ENCODE measurements at regions not wholly inside any gene's neighbourhood (a gene's known extent, or its start where the extent isn't known, plus 50 kb on each side); places are given as distances from the start of the nearest gene placed in this dataset.

GRCh38 chr3:23086331-23086730, 116.8 kb upstream of the UBE2E2 start:
- no peaks in the 10 kb centered on the region for H3K4me1 ChIP-seq (ENCODE audit: control insufficient read depth in 1 of 2, insufficient read depth in 2 of 2, low read length in 2 of 2)
- no peak for TF ChIP-seq JUND (IDR thresholded peaks at IDR 0.05)
- TF ChIP-seq ZBTB33 (IDR thresholded peaks at IDR 0.05; ENCODE audit: extremely low read depth, insufficient replicate concordance, low read length): no peak
- TF ChIP-seq SP1 (IDR thresholded peaks at IDR 0.05; ENCODE audit: low read depth): no peak
- TF ChIP-seq REST (IDR thresholded peaks at IDR 0.05; ENCODE audit: low read depth): no peak
- no peak for TF ChIP-seq TCF7L2 (IDR thresholded peaks at IDR 0.05; ENCODE audit: borderline replicate concordance, extremely low read depth, insufficient read depth, insufficient read length)
- no peak for TF ChIP-seq SIN3A (IDR thresholded peaks at IDR 0.05; ENCODE audit: low read depth)
- BruUV-seq (replicated peaks): no TSS peak
- H3K4me2 ChIP-seq (ENCODE audit: low read length): no peak overlapping the region
- ChIA-PET POLR2A (no interaction called here), CTCF (no interaction called here), RAD21 (ENCODE audit: low non-redundant PET in 1 of 2, low total read pairs in 2 of 2, uncharacterized antibody in 2 of 2, unreplicated experiment in 2 of 2) (no interaction called here)
- ATAC-seq: no peak
- no peak overlapping the region for H2AFZ ChIP-seq (ENCODE audit: low read depth, low read length, poor library complexity, severe bottlenecking)
- no peaks in the 10 kb centered on the region for H3K9me2 ChIP-seq (ENCODE audit: insufficient read depth)
- no peak overlapping the region for H3K27ac ChIP-seq (ENCODE audit: low read depth, low read length)
- no peak overlapping the region for H3K4me3 ChIP-seq (replicated peaks in 1 of 2; ENCODE audit: low read depth in 1 of 2, low read length in 2 of 2)
- no peaks in the 10 kb centered on the region for H3K36me3 ChIP-seq (ENCODE audit: control insufficient read depth in 1 of 2, insufficient read depth in 2 of 2, low read length in 2 of 2)
- H4K20me1 ChIP-seq (ENCODE audit: insufficient read depth): no peaks in the 10 kb centered on the region
- H3K9ac ChIP-seq (ENCODE audit: low read length): no peak overlapping the region
- H3K79me2 ChIP-seq (ENCODE audit: insufficient read depth, low read length): no peaks in the 10 kb centered on the region
- DNase-seq (ENCODE audit: low read depth, low spot score): no peak
- intact Hi-C loops (cut with micrococcal nuclease): no loop called here
- no peaks in the 10 kb centered on the region for H3K27me3 ChIP-seq (ENCODE audit: insufficient read depth, low read length)
- H3K9me3 ChIP-seq (ENCODE audit: control insufficient read depth in 1 of 2, insufficient read depth in 1 of 2, low read depth in 1 of 2, low read length in 2 of 2): no peaks in the 10 kb centered on the region
